HCT116 (cell line): ENCODE measurements at regions not wholly inside any gene's neighbourhood (a gene's known extent, or its start where the extent isn't known, plus 50 kb on each side); places are given as distances from the start of the nearest gene placed in this dataset.

Source experiments
- ATAC-seq: fragments of 200-7000 bp; cut with Tn5 transposase; 2 replicates; pipeline ENCODE4 v1.9.1; 2020; ENCODE audit warnings: mild to moderate bottlenecking, moderate library complexity
- BruUV-seq: library from RNA; stranded (reverse); fragments of 400-500 nt; replicated peaks from 2 replicates; lab custom pipeline; 2021; lab: Mats Ljungman, UMichigan
- CTCF ChIA-PET: fragments of 300-600 bp; sonication (Branson Sonifier 250); formaldehyde crosslinking; loops from one replicate; lab custom pipeline; 2021; ENCODE audit warnings: antibody characterized with exemption; lab: Charles Lee
- POLR2A ChIA-PET: fragments of 300-600, 350-600 bp; sonication (Branson Sonifier 250); formaldehyde crosslinking; loops from one replicate; lab custom pipeline; 2021; ENCODE audit warnings: antibody characterized with exemption; lab: Charles Lee
- RAD21 ChIA-PET, 2 experiments: fragments of 300-600 bp; sonication (Branson Sonifier 250); formaldehyde crosslinking; loops; one replicate each; lab custom pipeline; 2023; ENCODE audit warnings: low total read pairs in 2 of 2; ENCODE audit not compliant: uncharacterized antibody in 2 of 2, unreplicated experiment in 2 of 2, low non-redundant PET in 1 of 2; lab: Charles Lee
- DNase-seq: peaks from one replicate; pipeline ENCODE4 v3.0.0-alpha.2; 2010; ENCODE audit warnings: low read depth, low spot score
- H2AFZ ChIP-seq: fragments of 200-600 bp; shearing (Covaris generic), sonication (generic); 2 replicates; pipeline ENCODE4 v1.6.1; 2017; ENCODE audit warnings: low read depth, mixed run types, mixed read lengths, antibody characterized with exemption, low read length; ENCODE audit not compliant: poor library complexity, severe bottlenecking
- H3K27ac ChIP-seq: 2 replicates; pipeline ENCODE4 v1.5.1; 2012; ENCODE audit warnings: low read depth, low read length
- H3K27me3 ChIP-seq: fragments of 200-600 bp; sonication (generic); 2 replicates; pipeline ENCODE4 v1.6.1; 2016; ENCODE audit warnings: mixed run types, low read length, mixed read lengths; ENCODE audit not compliant: insufficient read depth
- H3K36me3 ChIP-seq, 2 experiments: fragments of 200-500 bp in 1 of 2; fragments of 200-600 bp in 1 of 2; sonication (Bioruptor generic) in 1 of 2; sonication (generic) in 1 of 2; 2 replicates each; pipeline versions ENCODE4 v1.5.1 to v1.6.1; 2014 to 2016; ENCODE audit warnings: low read length in 2 of 2, inconsistent platforms in 1 of 2, mixed read lengths in 1 of 2, mixed run types in 1 of 2; ENCODE audit not compliant: insufficient read depth in 2 of 2, control insufficient read depth in 1 of 2
- H3K4me1 ChIP-seq, 2 experiments: fragments of 200-600 bp in 1 of 2; sonication (generic) in 1 of 2; 2 replicates each; pipeline versions ENCODE4 v1.5.1 to v1.6.1; 2012 to 2017; ENCODE audit warnings: low read length in 2 of 2, inconsistent platforms in 1 of 2, mild to moderate bottlenecking in 1 of 2, mixed read lengths in 1 of 2, mixed run types in 1 of 2, moderate library complexity in 1 of 2; ENCODE audit not compliant: insufficient read depth in 2 of 2, control insufficient read depth in 1 of 2
- H3K4me2 ChIP-seq: fragments of 200-600 bp; sonication (generic); 2 replicates; pipeline ENCODE4 v1.6.1; 2017; ENCODE audit warnings: mixed run types, low read length, mixed read lengths
- H3K4me3 ChIP-seq, 2 experiments: fragments of 200-600 bp in 1 of 2; sonication (generic) in 1 of 2; replicated peaks in 1 of 2; 2 replicates each; pipeline ENCODE4 v1.5.1; 2011 to 2016; ENCODE audit warnings: low read length in 2 of 2, control low read depth in 1 of 2, low read depth in 1 of 2, mild to moderate bottlenecking in 1 of 2, mixed read lengths in 1 of 2, mixed run types in 1 of 2
- H3K79me2 ChIP-seq: fragments of 200-600 bp; sonication (generic); 2 replicates; pipeline ENCODE4 v1.6.1; 2017; ENCODE audit warnings: mild to moderate bottlenecking, mixed run types, low read length, moderate library complexity, mixed read lengths; ENCODE audit not compliant: insufficient read depth
- H3K9ac ChIP-seq: fragments of 200-600 bp; sonication (generic); 2 replicates; pipeline ENCODE4 v1.6.1; 2016; ENCODE audit warnings: low read length, mixed read lengths
- H3K9me2 ChIP-seq: fragments of 200-600 bp; sonication (generic), shearing (Covaris generic); 2 replicates; pipeline ENCODE4 v1.6.1; 2017; ENCODE audit warnings: mixed run types, mild to moderate bottlenecking, moderate library complexity; ENCODE audit not compliant: insufficient read depth
- H3K9me3 ChIP-seq, 2 experiments: fragments of 200-500 bp in 1 of 2; fragments of 200-600 bp in 1 of 2; sonication (Bioruptor generic) in 1 of 2; sonication (generic) in 1 of 2; 2 replicates each; pipeline ENCODE4 v1.6.1; 2014 to 2017; ENCODE audit warnings: low read length in 2 of 2, mixed read lengths in 2 of 2, inconsistent platforms in 1 of 2, low read depth in 1 of 2, mild to moderate bottlenecking in 1 of 2, mixed run types in 1 of 2, moderate library complexity in 1 of 2; ENCODE audit not compliant: control insufficient read depth in 1 of 2, insufficient read depth in 1 of 2
- H4K20me1 ChIP-seq: fragments of 200-600 bp; sonication (generic), shearing (Covaris generic); 2 replicates; pipeline ENCODE4 v1.6.1; 2017; ENCODE audit warnings: mixed run types, mild to moderate bottlenecking, moderate library complexity; ENCODE audit not compliant: insufficient read depth
- CBX3 ChIP-seq: IDR thresholded peaks from 2 replicates; pipeline ENCODE4 v1.6.1; 2012; ENCODE audit warnings: low read depth
- CEBPB ChIP-seq: IDR thresholded peaks from 2 replicates; pipeline ENCODE4 v1.6.1; 2012; ENCODE audit warnings: low read depth
- EGR1 ChIP-seq: IDR thresholded peaks from 2 replicates; pipeline ENCODE4 v1.6.1; 2012; ENCODE audit warnings: low read depth
- EZH2 ChIP-seq: fragments of 200-600 bp; sonication (generic); IDR thresholded peaks from 2 replicates; pipeline ENCODE4 v1.6.1; 2017; ENCODE audit warnings: antibody characterized with exemption, mixed run types
- JUND ChIP-seq: IDR thresholded peaks from 2 replicates; pipeline ENCODE4 v1.6.1; 2012
- POLR2A ChIP-seq: IDR thresholded peaks from 2 replicates; pipeline ENCODE4 v1.7.0; 2011; ENCODE audit warnings: borderline replicate concordance; ENCODE audit not compliant: insufficient read depth, insufficient read length; ENCODE audit errors: extremely low read depth
- POLR2AphosphoS5 ChIP-seq: IDR thresholded peaks from 2 replicates; pipeline ENCODE4 v1.6.1; 2011; ENCODE audit warnings: mild to moderate bottlenecking, low read depth, low read length, moderate library complexity
- RAD21 ChIP-seq: IDR thresholded peaks from 2 replicates; pipeline ENCODE4 v1.6.1; 2012; ENCODE audit warnings: low read depth, mild to moderate bottlenecking
- SRF ChIP-seq: IDR thresholded peaks from 2 replicates; pipeline ENCODE4 v1.6.1; 2012; ENCODE audit warnings: low read depth
- YY1 ChIP-seq: IDR thresholded peaks from 2 replicates; pipeline ENCODE4 v1.6.1; 2011; ENCODE audit warnings: low read length, low read depth, moderate library complexity, mild to moderate bottlenecking; ENCODE audit not compliant: insufficient replicate concordance; ENCODE audit errors: extremely low read depth
- ZBTB33 ChIP-seq: IDR thresholded peaks from 2 replicates; pipeline ENCODE4 v1.6.1; 2011; ENCODE audit warnings: mild to moderate bottlenecking, low read length, moderate library complexity; ENCODE audit not compliant: insufficient replicate concordance; ENCODE audit errors: extremely low read depth
- ZFX ChIP-seq: fragments of 450-650 bp; IDR thresholded peaks from 2 replicates; pipeline ENCODE4 v1.6.1; 2017
- intact Hi-C: fragments of 100-400 bp; cut with micrococcal nuclease; formaldehyde crosslinking; loops from 2 replicates; pipeline ENCODE4 v1.10.0; 2022
- TF ChIP-seq, protein P1 (sequence below): IDR thresholded peaks from 2 replicates; pipeline ENCODE4 v1.6.1; 2012; ENCODE audit warnings: low read depth

DNA sequence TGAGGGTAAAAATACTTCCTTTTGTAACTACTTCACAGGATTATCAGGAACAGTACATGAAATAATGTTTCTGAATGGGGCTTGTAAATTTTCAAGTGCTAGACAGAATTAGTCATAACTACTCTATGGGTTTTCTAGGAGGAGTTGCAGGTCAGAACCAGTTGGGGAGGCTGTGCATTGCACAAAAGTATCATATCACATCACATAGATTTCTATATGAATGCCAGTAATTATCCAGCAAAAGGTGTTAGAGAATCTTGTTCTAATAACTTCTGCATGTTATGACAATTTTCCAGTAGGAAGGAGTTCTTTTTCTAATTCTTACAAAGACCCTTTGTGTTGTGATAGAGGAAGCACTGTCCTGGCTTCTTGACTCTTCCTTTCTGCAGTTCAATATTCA, 551.6 kb downstream of the COL12A1 start:
- BruUV-seq = no TSS peak
- H3K9me3 ChIP-seq = no peaks in the 10 kb centered on the region
- H3K9me2 ChIP-seq = no peaks in the 10 kb centered on the region
- H3K79me2 ChIP-seq = no peaks in the 10 kb centered on the region
- no peaks in the 10 kb centered on the region for H3K27me3 ChIP-seq
- H3K4me3 ChIP-seq = no peak overlapping the region
- ATAC-seq = no peak
- ChIA-PET POLR2A (no interaction called here), CTCF (no interaction called here), RAD21 (no interaction called here)
- no peak overlapping the region for H3K9ac ChIP-seq
- no peak overlapping the region for H2AFZ ChIP-seq
- DNase-seq = no peak
- no peak overlapping the region for H3K4me2 ChIP-seq
- intact Hi-C loops = no loop called here
- H3K27ac ChIP-seq = no peak overlapping the region
- no peaks in the 10 kb centered on the region for H4K20me1 ChIP-seq
- H3K4me1 ChIP-seq = no peaks in the 10 kb centered on the region
- TF ChIP-seq ZBTB33 (no peak), POLR2AphosphoS5 (no peak), EZH2 (no peak), SRF (no peak), ZFX (no peak), CBX3 (no peak), EGR1 (no peak), RAD21 (no peak), POLR2A (no peak), CEBPB (no peak), JUND (no peak), YY1 (no peak)
- TF ChIP-seq, protein P1, sequence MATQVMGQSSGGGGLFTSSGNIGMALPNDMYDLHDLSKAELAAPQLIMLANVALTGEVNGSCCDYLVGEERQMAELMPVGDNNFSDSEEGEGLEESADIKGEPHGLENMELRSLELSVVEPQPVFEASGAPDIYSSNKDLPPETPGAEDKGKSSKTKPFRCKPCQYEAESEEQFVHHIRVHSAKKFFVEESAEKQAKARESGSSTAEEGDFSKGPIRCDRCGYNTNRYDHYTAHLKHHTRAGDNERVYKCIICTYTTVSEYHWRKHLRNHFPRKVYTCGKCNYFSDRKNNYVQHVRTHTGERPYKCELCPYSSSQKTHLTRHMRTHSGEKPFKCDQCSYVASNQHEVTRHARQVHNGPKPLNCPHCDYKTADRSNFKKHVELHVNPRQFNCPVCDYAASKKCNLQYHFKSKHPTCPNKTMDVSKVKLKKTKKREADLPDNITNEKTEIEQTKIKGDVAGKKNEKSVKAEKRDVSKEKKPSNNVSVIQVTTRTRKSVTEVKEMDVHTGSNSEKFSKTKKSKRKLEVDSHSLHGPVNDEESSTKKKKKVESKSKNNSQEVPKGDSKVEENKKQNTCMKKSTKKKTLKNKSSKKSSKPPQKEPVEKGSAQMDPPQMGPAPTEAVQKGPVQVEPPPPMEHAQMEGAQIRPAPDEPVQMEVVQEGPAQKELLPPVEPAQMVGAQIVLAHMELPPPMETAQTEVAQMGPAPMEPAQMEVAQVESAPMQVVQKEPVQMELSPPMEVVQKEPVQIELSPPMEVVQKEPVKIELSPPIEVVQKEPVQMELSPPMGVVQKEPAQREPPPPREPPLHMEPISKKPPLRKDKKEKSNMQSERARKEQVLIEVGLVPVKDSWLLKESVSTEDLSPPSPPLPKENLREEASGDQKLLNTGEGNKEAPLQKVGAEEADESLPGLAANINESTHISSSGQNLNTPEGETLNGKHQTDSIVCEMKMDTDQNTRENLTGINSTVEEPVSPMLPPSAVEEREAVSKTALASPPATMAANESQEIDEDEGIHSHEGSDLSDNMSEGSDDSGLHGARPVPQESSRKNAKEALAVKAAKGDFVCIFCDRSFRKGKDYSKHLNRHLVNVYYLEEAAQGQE = no peak
- H3K36me3 ChIP-seq = no peaks in the 10 kb centered on the region
